Sigmoid colon (tissue), 6 donors: ENCODE measurements at regions not wholly inside any gene's neighbourhood (a gene's known extent, or its start where the extent isn't known, plus 50 kb on each side); places are given as distances from the start of the nearest gene placed in this dataset.

Source experiments
- DNase-seq: peaks from one replicate; pipeline ENCODE4 v3.0.0-alpha.2; 2019
- H3K27ac ChIP-seq, 4 donors: fragments of 200-600 bp; sonication (generic); one replicate each; pipeline ENCODE4 v1.5.1; 2016 to 2019; ENCODE audit warnings: mild to moderate bottlenecking in 1 of 4
- H3K27me3 ChIP-seq, 3 donors: fragments of 200-600 bp; sonication (generic); one replicate each; pipeline ENCODE4 v1.5.1; 2019; ENCODE audit warnings: mild to moderate bottlenecking in 1 of 3
- H3K36me3 ChIP-seq, 4 donors: fragments of 200-600 bp; sonication (generic); one replicate each; pipeline ENCODE4 v1.5.1; 2016 to 2019
- H3K4me1 ChIP-seq, 4 donors: fragments of 200-600 bp; sonication (generic); one replicate each; pipeline ENCODE4 v1.5.1; 2017 to 2019
- H3K4me3 ChIP-seq, 4 donors: fragments of 200-600 bp; sonication (generic); one replicate each; pipeline ENCODE4 v1.5.1; 2017 to 2019; ENCODE audit warnings: mild to moderate bottlenecking in 2 of 4, moderate library complexity in 1 of 4
- H3K9me3 ChIP-seq, 4 donors: fragments of 200-600 bp in 3 of 4; sonication (generic) in 3 of 4; one replicate each; pipeline versions ENCODE4 v1.5.1 to v1.6.1; 2013 to 2019
- EP300 ChIP-seq, 4 donors: sonication (generic); formaldehyde crosslinking; IDR thresholded peaks; one replicate each; pipeline ENCODE4 v1.6.1; 2017; ENCODE audit warnings: antibody characterized with exemption in 4 of 4
- POLR2A ChIP-seq, 2 donors: fragments of 450-650 bp; IDR thresholded peaks; one replicate each; pipeline ENCODE4 v1.6.1; 2016; ENCODE audit warnings: antibody characterized with exemption in 2 of 2, mild to moderate bottlenecking in 2 of 2, moderate library complexity in 2 of 2
- POLR2AphosphoS5 ChIP-seq, 4 donors: sonication (generic); formaldehyde crosslinking; IDR thresholded peaks; one replicate each; pipeline ENCODE4 v1.6.1; 2017; ENCODE audit warnings: antibody characterized with exemption in 4 of 4
- WGBS, 2 donors: extraction: QIAGEN DNeasy Blood & Tissue Kit; methylation state at CpG; one replicate each; pipeline ENCODE4 v1.1.7; 2013; 5-methylcytosine and 5-hydroxymethylcytosine counted together
- intact Hi-C: fragments of 100-400 bp; cut with DNase I; formaldehyde crosslinking; loops from one replicate; pipeline ENCODE4 v1.15.1; 2023
- TF ChIP-seq, protein P1 (sequence below), 4 experiments: fragments of 450-650 bp in 3 of 4; fragments of 200-600 bp in 1 of 4; IDR thresholded peaks; one replicate each; pipeline ENCODE4 v1.5.1; 2016 to 2019; ENCODE audit warnings: antibody characterized with exemption in 4 of 4, mild to moderate bottlenecking in 3 of 4, moderate library complexity in 2 of 4
- donor health status: healthy with polysubstance abuse.
- donor health status: healthy.

- Histone ChIP-seq H3K36me3 (no peaks in the 10 kb centered on the region), H3K27me3 (no peaks in the 10 kb centered on the region), H3K4me1 (no peaks in the 10 kb centered on the region), H3K27ac (no peak overlapping the region), H3K9me3 (no peaks in the 10 kb centered on the region), H3K4me3 (no peak overlapping the region)
- no peak for DNase-seq
- TF ChIP-seq POLR2A (IDR thresholded peaks at IDR 0.05): no peak
- TF ChIP-seq, protein P1, sequence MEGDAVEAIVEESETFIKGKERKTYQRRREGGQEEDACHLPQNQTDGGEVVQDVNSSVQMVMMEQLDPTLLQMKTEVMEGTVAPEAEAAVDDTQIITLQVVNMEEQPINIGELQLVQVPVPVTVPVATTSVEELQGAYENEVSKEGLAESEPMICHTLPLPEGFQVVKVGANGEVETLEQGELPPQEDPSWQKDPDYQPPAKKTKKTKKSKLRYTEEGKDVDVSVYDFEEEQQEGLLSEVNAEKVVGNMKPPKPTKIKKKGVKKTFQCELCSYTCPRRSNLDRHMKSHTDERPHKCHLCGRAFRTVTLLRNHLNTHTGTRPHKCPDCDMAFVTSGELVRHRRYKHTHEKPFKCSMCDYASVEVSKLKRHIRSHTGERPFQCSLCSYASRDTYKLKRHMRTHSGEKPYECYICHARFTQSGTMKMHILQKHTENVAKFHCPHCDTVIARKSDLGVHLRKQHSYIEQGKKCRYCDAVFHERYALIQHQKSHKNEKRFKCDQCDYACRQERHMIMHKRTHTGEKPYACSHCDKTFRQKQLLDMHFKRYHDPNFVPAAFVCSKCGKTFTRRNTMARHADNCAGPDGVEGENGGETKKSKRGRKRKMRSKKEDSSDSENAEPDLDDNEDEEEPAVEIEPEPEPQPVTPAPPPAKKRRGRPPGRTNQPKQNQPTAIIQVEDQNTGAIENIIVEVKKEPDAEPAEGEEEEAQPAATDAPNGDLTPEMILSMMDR (IDR thresholded peaks at IDR 0.05): no peak
- WGBS, 2 donors: 90 to 96% methylated on average over 1 of the region's 1 CpG
- intact Hi-C loops: no loop called here
These were observed 86.9 kb downstream of the FSCB start for GRCh38 chr14:44420226-44420625.

DNA sequence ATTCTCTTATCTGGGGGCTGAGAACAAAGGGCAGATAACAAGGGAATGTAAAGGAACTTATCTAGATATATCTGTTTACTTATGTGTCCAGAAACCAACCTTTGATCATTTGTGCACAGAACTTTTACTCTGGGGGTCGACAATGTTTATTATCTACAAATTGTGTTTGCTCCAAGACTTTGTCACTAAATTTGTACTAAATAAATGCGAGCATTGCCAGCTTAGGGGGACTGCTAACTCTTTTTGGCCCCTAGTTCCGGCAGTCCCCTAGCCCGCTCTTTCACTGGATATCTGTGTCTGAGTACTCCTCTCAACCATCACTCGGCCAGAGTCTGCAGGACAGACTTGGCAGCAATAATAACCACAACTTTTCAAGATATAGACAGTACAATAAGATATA, 88.2 kb downstream of the FSCB start:
- Histone ChIP-seq H3K27me3 (no peaks in the 10 kb centered on the region), H3K4me3 (no peak overlapping the region), H3K27ac (no peak overlapping the region), H3K9me3 (no peaks in the 10 kb centered on the region), H3K4me1 (no peaks in the 10 kb centered on the region), H3K36me3 (no peaks in the 10 kb centered on the region)
- WGBS, 2 donors: 74 to 86% methylated on average over 5 of the region's 5 CpGs
- no peak for TF ChIP-seq POLR2AphosphoS5 (IDR thresholded peaks at IDR 0.05)
- TF ChIP-seq, protein P1 (IDR thresholded peaks at IDR 0.05): no peak
- TF ChIP-seq POLR2A (IDR thresholded peaks at IDR 0.05): no peak
- TF ChIP-seq EP300 (IDR thresholded peaks at IDR 0.05): no peak
- intact Hi-C loops: no loop called here
- DNase-seq: no peak

DNA sequence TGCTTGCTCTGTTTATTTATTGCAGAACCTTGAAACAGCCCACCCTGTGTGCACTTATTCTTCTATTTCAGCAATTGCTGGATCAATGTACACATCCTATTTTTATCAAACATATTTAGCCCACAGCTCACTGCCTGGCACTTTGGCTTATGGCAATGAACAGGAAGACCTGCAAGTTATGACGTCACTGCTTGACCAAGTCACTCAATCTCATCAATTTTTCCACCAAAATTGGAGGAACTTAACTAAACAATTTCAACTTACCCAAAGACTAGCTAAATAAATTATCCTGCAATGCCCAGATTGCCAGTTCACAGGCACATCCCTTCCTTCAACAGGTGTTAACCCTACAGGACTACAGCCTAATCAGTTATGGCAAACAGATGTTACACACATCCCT, 89.3 kb downstream of the FSCB start:
- H3K27me3 ChIP-seq: no peaks in the 10 kb centered on the region
- no peak for TF ChIP-seq EP300 (IDR thresholded peaks at IDR 0.05)
- no peak for TF ChIP-seq POLR2A (IDR thresholded peaks at IDR 0.05)
- TF ChIP-seq, protein P1 (IDR thresholded peaks at IDR 0.05): no peak
- TF ChIP-seq POLR2AphosphoS5 (IDR thresholded peaks at IDR 0.05): no peak
- intact Hi-C loops: no loop called here
- 89 to 91% methylated on average over 1 of the region's 1 CpG for WGBS, 2 donors
- H3K4me3 ChIP-seq: no peak overlapping the region
- no peak overlapping the region for H3K27ac ChIP-seq
- peaks cover 0 to 6% (median 0%) of the 10 kb centered on the region in 4 donors for H3K4me1 ChIP-seq
- H3K36me3 ChIP-seq: no peaks in the 10 kb centered on the region
- H3K9me3 ChIP-seq: no peaks in the 10 kb centered on the region
- no peak for DNase-seq

DNA sequence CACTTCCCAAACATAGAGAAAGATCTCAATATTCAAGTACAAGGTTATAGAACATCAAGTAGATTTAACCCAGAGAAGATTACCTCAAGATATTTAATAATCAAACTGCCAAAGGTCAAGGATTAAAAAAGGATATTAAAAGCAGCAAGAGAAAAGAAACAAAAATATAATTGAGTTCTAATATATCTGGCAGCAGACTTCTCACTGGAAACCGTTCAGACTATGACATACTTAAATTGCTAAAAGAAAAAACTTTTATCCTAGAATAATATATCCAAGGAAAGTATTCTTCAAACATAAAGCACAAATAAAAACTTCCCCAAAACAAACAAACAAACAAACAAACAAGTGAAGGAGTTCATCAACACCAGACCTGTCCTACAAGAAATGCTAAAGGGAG, 92.4 kb downstream of the FSCB start:
- 90 to 95% methylated on average over 1 of the region's 1 CpG for WGBS, 2 donors
- H3K4me3 ChIP-seq: no peak overlapping the region
- TF ChIP-seq EP300 (IDR thresholded peaks at IDR 0.05) (no peak), POLR2AphosphoS5 (IDR thresholded peaks at IDR 0.05) (no peak)
- TF ChIP-seq, protein P1 (IDR thresholded peaks at IDR 0.05): no peak
- DNase-seq: no peak
- intact Hi-C loops: no loop called here
- no peaks in the 10 kb centered on the region for H3K36me3 ChIP-seq
- no peak overlapping the region for H3K27ac ChIP-seq
- no peaks in the 10 kb centered on the region for H3K27me3 ChIP-seq
- H3K4me1 ChIP-seq: peaks cover 0 to 6% (median 0%) of the 10 kb centered on the region in 4 donors
- H3K9me3 ChIP-seq: no peaks in the 10 kb centered on the region

GRCh38 chr14:44412858-44413569, 94.1 kb downstream of the FSCB start:
- intact Hi-C loops: no loop called here
- Histone ChIP-seq H3K36me3 (no peaks in the 10 kb centered on the region), H3K4me3 (no peak overlapping the region), H3K9me3 (no peaks in the 10 kb centered on the region), H3K27ac (no peak overlapping the region), H3K4me1 (peaks cover 0 to 6% (median 0%) of the 10 kb centered on the region in 4 donors), H3K27me3 (no peaks in the 10 kb centered on the region)
- TF ChIP-seq, protein P1 (IDR thresholded peaks at IDR 0.05): no peak
- TF ChIP-seq POLR2AphosphoS5 (IDR thresholded peaks at IDR 0.05) (no peak), EP300 (IDR thresholded peaks at IDR 0.05) (no peak), POLR2A (IDR thresholded peaks at IDR 0.05) (no peak)
- no peak for DNase-seq
- 82 to 90% methylated on average over 1 of the region's 1 CpG for WGBS, 2 donors
